ENCODE measurements at regions not wholly inside any gene's neighbourhood (a gene's known extent, or its start where the extent isn't known, plus 50 kb on each side); places are given as distances from the start of the nearest gene placed in this dataset.

- TF ChIP-seq CTCF (IDR thresholded peaks at IDR 0.05) (no peak), ATF2 (CRISPR knock-in tag; IDR thresholded peaks at IDR 0.05; ENCODE audit: borderline replicate concordance, low read depth) (no peak), FOXP4 (CRISPR knock-in tag; IDR thresholded peaks at IDR 0.05) (no peak), STAT6 (CRISPR knock-in tag; conservative IDR thresholded peaks at IDR 0.05; ENCODE audit: low read depth) (no peak), SMAD3 (CRISPR knock-in tag; IDR thresholded peaks at IDR 0.05; ENCODE audit: borderline replicate concordance) (no peak), TCF7 (CRISPR knock-in tag; IDR thresholded peaks at IDR 0.05; ENCODE audit: low read depth) (no peak), CREB1 (CRISPR knock-in tag; IDR thresholded peaks at IDR 0.05) (no peak), SP1 (CRISPR knock-in tag; conservative IDR thresholded peaks at IDR 0.05) (no peak), ZNF263 (CRISPR knock-in tag; IDR thresholded peaks at IDR 0.05; ENCODE audit: low read depth) (no peak), RELA (CRISPR knock-in tag; IDR thresholded peaks at IDR 0.05; ENCODE audit: borderline replicate concordance) (no peak), CREM (CRISPR knock-in tag; IDR thresholded peaks at IDR 0.05) (no peak), ATF1 (CRISPR knock-in tag; IDR thresholded peaks at IDR 0.05) (no peak)
Observed at GRCh38 chr12:82146740-82147139, 211.4 kb downstream of the CCDC59 start.
